T-cell (primary cell): ENCODE measurements at regions not wholly inside any gene's neighbourhood (a gene's known extent, or its start where the extent isn't known, plus 50 kb on each side); places are given as distances from the start of the nearest gene placed in this dataset.
"Not testable (repeated sequence)": the region's sequence is repeated elsewhere in the genome, so short reads cannot be mapped to it uniquely, and the experiment has no call there.

Source experiments
- ATAC-seq, 4 experiments: fragments of 200-7000 bp in 3 of 4; fragments of 150-1000 bp in 1 of 4; cut with Tn5 transposase; replicated peaks in 1 of 4; 1 replicate in 3 of 4; 2 replicates in 1 of 4; pipeline ENCODE4 v1.10.0; 2021; ENCODE audit warnings: moderate library complexity in 3 of 4, mild to moderate bottlenecking in 2 of 4, moderate number of reproducible peaks in 1 of 4
- CTCF ChIA-PET, 2 donors: fragments of 300-600 bp; sonication (Branson Sonifier 250); formaldehyde crosslinking; loops; one replicate each; lab custom pipeline; 2022; ENCODE audit warnings: antibody characterized with exemption in 2 of 2; lab: Charles Lee
- POLR2A ChIA-PET, 2 donors: fragments of 300-600 bp; sonication (Branson Sonifier 250); formaldehyde crosslinking; loops; one replicate each; lab custom pipeline; 2022; ENCODE audit warnings: antibody characterized with exemption in 2 of 2; lab: Charles Lee
- DNase-seq, 35 experiments: peaks; one replicate each; pipeline versions ENCODE4 v3.0.0 to v3.0.0-alpha.2; 2013 to 2023
- H3K27ac ChIP-seq: one replicate; pipeline ENCODE4 v1.5.1; 2013; ENCODE audit warnings: low read length
- H3K27me3 ChIP-seq, 2 experiments: replicated peaks in 1 of 2; 1 replicate in 1 of 2; 2 replicates in 1 of 2; pipeline versions ENCODE4 v1.6.1 to v1.7.0; 2013; ENCODE audit warnings: low read length in 1 of 2, mixed read lengths in 1 of 2; ENCODE audit not compliant: control insufficient read depth in 2 of 2, insufficient read depth in 2 of 2; ENCODE audit errors: extremely low read depth in 1 of 2
- H3K36me3 ChIP-seq, 2 donors: 1 replicate in 1 of 2; 2 replicates in 1 of 2; pipeline versions ENCODE4 v1.6.1 to v1.7.0; 2013; ENCODE audit warnings: low read length in 1 of 2; ENCODE audit not compliant: control insufficient read depth in 2 of 2, insufficient read depth in 1 of 2; ENCODE audit errors: extremely low read depth in 1 of 2
- H3K4me1 ChIP-seq, 2 experiments: 1 replicate in 1 of 2; 2 replicates in 1 of 2; pipeline versions ENCODE4 v1.6.1 to v1.7.0; 2013; ENCODE audit warnings: low read length in 2 of 2, mixed read lengths in 1 of 2; ENCODE audit not compliant: insufficient read depth in 2 of 2, control insufficient read depth in 1 of 2; ENCODE audit errors: extremely low read depth in 1 of 2
- H3K4me3 ChIP-seq, 2 donors: 1 replicate in 1 of 2; 2 replicates in 1 of 2; pipeline versions ENCODE4 v1.5.1 to v1.7.0; 2013; ENCODE audit warnings: mild to moderate bottlenecking in 2 of 2, low read length in 1 of 2, moderate library complexity in 1 of 2; ENCODE audit not compliant: control insufficient read depth in 1 of 2; ENCODE audit errors: extremely low read depth in 1 of 2
- H3K9me3 ChIP-seq: 2 replicates; pipeline ENCODE4 v1.7.0; 2013
- H3K27ac Mint-ChIP-seq, 2 donors: one replicate each; pipeline ENCODE4 v1.8.0; 2020 to 2021; ENCODE audit warnings: mild to moderate bottlenecking in 2 of 2, mixed read lengths in 2 of 2
- H3K27me3 Mint-ChIP-seq, 2 donors: one replicate each; pipeline ENCODE4 v1.8.0; 2021 to 2022; ENCODE audit warnings: mixed read lengths in 2 of 2
- H3K36me3 Mint-ChIP-seq: one replicate; pipeline ENCODE4 v1.8.0; 2021; ENCODE audit warnings: mixed read lengths
- H3K4me1 Mint-ChIP-seq, 3 donors: one replicate each; pipeline ENCODE4 v1.8.0; 2020 to 2022; ENCODE audit warnings: mixed read lengths in 3 of 3, mild to moderate bottlenecking in 1 of 3
- H3K4me3 Mint-ChIP-seq, 3 donors: one replicate each; pipeline ENCODE4 v1.8.0; 2020 to 2022; ENCODE audit warnings: mild to moderate bottlenecking in 3 of 3, mixed read lengths in 3 of 3, moderate library complexity in 3 of 3
- H3K9me3 Mint-ChIP-seq, 3 donors: one replicate each; pipeline ENCODE4 v1.8.0; 2020 to 2022; ENCODE audit warnings: mixed read lengths in 3 of 3
- WGBS: methylation state at CpG from one replicate; pipeline ENCODE4 v1.1.5; 2013; ENCODE audit warnings: missing lambda C conversion rate; ENCODE audit not compliant: insufficient coverage; 5-methylcytosine and 5-hydroxymethylcytosine counted together

DNA sequence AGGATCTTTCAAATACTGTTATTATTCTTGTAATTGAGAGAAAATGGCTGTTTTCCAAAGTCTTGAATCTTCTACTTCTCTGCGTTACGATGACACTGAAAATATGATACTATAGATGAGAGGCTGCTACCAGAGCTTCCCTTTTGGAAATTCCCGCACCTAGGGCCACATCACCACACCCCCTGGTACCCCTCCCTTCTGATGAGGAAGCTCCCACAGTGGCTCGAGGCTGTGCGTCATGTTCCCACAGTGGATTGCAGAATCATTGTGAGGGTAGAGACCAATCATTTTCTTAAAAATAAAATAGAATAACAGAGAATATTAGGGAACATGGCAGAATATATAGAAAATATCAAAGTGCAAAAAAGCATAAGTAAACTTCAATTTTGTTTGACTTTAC, 268.9 kb upstream of the SMIM21 start:
- peaks cover 0 to 11% of the 10 kb centered on the region in 2 donors for H3K27me3 Mint-ChIP-seq
- Histone ChIP-seq H3K4me3 (no peak overlapping the region), H3K27ac (no peak overlapping the region), H3K4me1 (no peaks in the 10 kb centered on the region), H3K36me3 (no peaks in the 10 kb centered on the region), H3K9me3 (no peaks in the 10 kb centered on the region), H3K27me3 (peaks cover 0 to 8% of the 10 kb centered on the region in 2 experiments)
- H3K4me3 Mint-ChIP-seq, result no peak overlapping the region
- CTCF ChIA-PET, result no interaction called here
- H3K36me3 Mint-ChIP-seq, result no peaks in the 10 kb centered on the region
- no peaks in the 10 kb centered on the region for H3K4me1 Mint-ChIP-seq
- no CpG with 5 or more reads among the region's 5 CpGs for WGBS
- no peak overlapping the region for H3K27ac Mint-ChIP-seq
- no peaks in the 10 kb centered on the region for H3K9me3 Mint-ChIP-seq
- ATAC-seq (no peak), DNase-seq (no peak)
- POLR2A ChIA-PET, result no interaction called here

DNA sequence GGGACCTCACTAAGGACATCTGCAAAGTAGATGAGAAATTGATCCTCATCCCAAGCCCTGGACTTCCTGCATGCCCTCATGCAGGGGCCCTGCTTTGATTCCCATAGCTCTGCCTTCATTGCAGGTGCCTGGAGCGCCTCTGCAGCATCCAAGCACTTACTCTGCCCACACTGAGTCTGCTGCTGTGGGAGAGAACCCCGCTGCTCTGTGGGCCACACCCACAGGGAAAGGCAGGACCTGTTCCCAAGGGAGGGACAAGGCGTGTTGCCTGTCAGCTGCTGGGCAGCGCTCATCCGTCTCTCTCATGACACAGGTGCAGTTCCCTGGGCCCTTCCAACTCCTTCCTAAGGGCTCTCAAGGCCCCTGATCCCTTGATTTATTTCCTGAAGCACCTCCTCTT, 266.8 kb upstream of the SMIM21 start:
- H3K27me3 ChIP-seq, result peaks cover 0 to 8% of the 10 kb centered on the region in 2 experiments
- ChIA-PET CTCF (no interaction called here), POLR2A (no interaction called here)
- Mint-ChIP-seq H3K27ac (no peak overlapping the region), H3K27me3 (peaks cover 3 to 7% of the 10 kb centered on the region in 2 donors), H3K9me3 (no peaks in the 10 kb centered on the region), H3K36me3 (no peaks in the 10 kb centered on the region), H3K4me3 (no peak overlapping the region), H3K4me1 (no peaks in the 10 kb centered on the region)
- DNase-seq (no peak), ATAC-seq (no peak)
- no peak overlapping the region for H3K4me3 ChIP-seq
- H3K4me1 ChIP-seq, result no peaks in the 10 kb centered on the region
- WGBS, result 79% methylated on average over 5 of the region's 5 CpGs
- no peaks in the 10 kb centered on the region for H3K36me3 ChIP-seq
- H3K9me3 ChIP-seq, result no peaks in the 10 kb centered on the region
- H3K27ac ChIP-seq, result no peak overlapping the region

DNA sequence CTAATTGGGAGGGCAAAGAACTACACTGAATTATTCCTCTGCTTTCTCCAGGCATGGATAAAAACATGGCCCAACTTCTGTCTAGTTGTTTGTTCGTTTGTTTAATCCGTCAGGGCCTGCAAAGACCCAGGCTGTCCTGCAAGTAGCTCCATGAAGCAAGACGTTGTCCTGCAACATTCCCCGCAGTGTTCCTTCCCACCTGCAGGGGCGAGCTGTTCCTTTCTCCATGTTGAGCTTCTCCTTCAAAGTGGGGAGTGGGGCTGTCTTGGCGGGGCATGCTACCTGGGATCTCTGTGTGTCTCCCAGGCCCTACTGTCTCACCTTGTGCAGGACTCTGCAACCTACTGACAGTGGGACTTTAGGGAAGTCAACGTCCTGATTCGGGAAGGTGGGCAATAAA, 264.0 kb upstream of the SMIM21 start:
- Mint-ChIP-seq H3K27me3 (peaks cover 3 to 7% of the 10 kb centered on the region in 2 donors), H3K36me3 (no peaks in the 10 kb centered on the region), H3K27ac (no peak overlapping the region), H3K4me3 (no peak overlapping the region), H3K4me1 (no peaks in the 10 kb centered on the region), H3K9me3 (no peaks in the 10 kb centered on the region)
- POLR2A ChIA-PET, result interaction anchor here in 1 of 2 donors (0.6 kb wide), 1 partner anchor 651 kb away, joined by 4 read pairs; no protein-coding TSS in a partner anchor
- Histone ChIP-seq H3K27ac (no peak overlapping the region), H3K9me3 (no peaks in the 10 kb centered on the region), H3K4me1 (no peaks in the 10 kb centered on the region), H3K36me3 (no peaks in the 10 kb centered on the region), H3K27me3 (peaks cover 0 to 8% of the 10 kb centered on the region in 2 experiments), H3K4me3 (no peak overlapping the region)
- WGBS, result 78% methylated on average over 2 of the region's 8 CpGs
- DNase-seq (no peak), ATAC-seq (no peak)
- CTCF ChIA-PET, result no interaction called here

DNA sequence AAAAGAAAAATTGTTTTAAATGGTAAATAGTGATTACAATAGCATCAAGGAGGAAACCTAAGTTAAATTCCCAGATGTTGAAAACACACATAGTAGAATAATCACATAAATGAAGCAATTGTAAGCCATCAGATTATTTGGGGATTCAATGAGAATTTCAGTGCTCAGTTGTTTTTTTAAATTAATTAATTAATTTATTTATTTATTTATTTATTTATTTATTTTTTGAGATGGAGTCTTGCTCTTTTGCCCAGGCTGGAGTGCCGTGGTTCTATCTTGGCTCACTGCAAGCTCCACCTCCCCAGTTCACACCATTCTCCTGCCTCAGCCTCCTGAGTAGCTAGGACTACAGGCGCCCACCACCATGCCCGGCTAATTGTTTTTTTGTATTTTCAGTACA, 262.8 kb upstream of the SMIM21 start:
- H3K4me3 ChIP-seq, H3K4me3 Mint-ChIP-seq, H3K9me3 Mint-ChIP-seq, ATAC-seq, CTCF ChIA-PET, H3K4me1 ChIP-seq, H3K27ac Mint-ChIP-seq, H3K27ac ChIP-seq, POLR2A ChIA-PET, H3K9me3 ChIP-seq, DNase-seq, H3K36me3 ChIP-seq, H3K27me3 ChIP-seq, H3K4me1 Mint-ChIP-seq, H3K36me3 Mint-ChIP-seq: not testable (repeated sequence)
- WGBS, result no CpG with 5 or more reads among the region's 3 CpGs
- H3K27me3 Mint-ChIP-seq, result peaks cover 3 to 14% of the 10 kb centered on the region in 2 donors

DNA sequence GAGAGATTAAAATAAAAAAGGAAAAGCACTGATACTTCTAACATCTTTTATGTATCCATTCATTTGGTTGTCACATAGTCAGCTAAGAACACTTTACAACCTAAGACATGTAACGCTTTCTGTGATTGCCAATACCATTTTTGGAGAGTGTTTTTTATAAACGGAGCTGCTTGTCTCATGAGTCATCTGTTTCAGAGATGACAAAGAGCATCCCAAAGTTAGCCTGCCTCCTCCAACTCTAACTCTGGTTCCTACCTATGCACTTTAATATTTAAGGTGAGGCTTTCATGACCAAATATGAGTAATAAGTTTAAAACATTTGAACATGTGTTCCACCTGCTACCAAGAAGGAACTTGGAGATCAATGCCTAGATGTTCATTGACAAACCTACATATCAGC, 260.1 kb upstream of the SMIM21 start:
- H3K4me3 ChIP-seq, result no peak overlapping the region
- no peak for DNase-seq
- ChIA-PET POLR2A (no interaction called here), CTCF (no interaction called here)
- H3K27me3 ChIP-seq, result peaks cover 0 to 3% of the 10 kb centered on the region in 2 experiments
- no peaks in the 10 kb centered on the region for H3K4me1 ChIP-seq
- no peak overlapping the region for H3K27ac Mint-ChIP-seq
- H3K36me3 ChIP-seq, result no peaks in the 10 kb centered on the region
- no peaks in the 10 kb centered on the region for H3K9me3 ChIP-seq
- H3K4me3 Mint-ChIP-seq, result no peak overlapping the region
- no peak for ATAC-seq
- no peaks in the 10 kb centered on the region for H3K36me3 Mint-ChIP-seq
- H3K27ac ChIP-seq, result no peak overlapping the region
- H3K9me3 Mint-ChIP-seq, result no peaks in the 10 kb centered on the region
- H3K4me1 Mint-ChIP-seq, result no peaks in the 10 kb centered on the region
- WGBS, result 90% methylated on average over 2 of the region's 2 CpGs
- H3K27me3 Mint-ChIP-seq, result peaks cover 3 to 7% of the 10 kb centered on the region in 2 donors

DNA sequence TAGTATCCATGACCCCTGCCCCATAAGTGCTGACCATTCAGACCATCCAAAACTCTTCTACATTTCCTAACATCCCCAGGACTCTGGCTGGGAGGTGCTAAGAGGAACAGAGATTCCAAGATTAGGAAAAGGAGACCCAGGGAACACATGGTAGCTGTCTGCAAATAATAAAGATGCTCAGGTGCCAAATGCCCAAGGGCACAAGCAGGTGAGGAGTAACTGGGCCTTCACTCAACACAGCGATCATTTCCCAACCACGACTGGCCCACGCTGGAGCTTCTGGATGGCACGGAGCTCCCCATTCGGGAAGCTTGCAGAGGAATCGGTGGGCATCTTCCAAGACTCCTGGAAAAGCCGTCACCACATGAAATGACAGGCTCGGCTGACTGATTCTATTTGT, 255.9 kb upstream of the SMIM21 start:
- Mint-ChIP-seq H3K27me3 (peaks cover 14 to 15% of the 10 kb centered on the region in 2 donors), H3K36me3 (no peaks in the 10 kb centered on the region), H3K4me1 (no peaks in the 10 kb centered on the region), H3K9me3 (no peaks in the 10 kb centered on the region), H3K27ac (no peak overlapping the region), H3K4me3 (no peak overlapping the region)
- CTCF ChIA-PET, result no interaction called here
- H3K27me3 ChIP-seq, result peaks cover 0 to 3% of the 10 kb centered on the region in 2 experiments
- POLR2A ChIA-PET, result interaction anchor here in 1 of 2 donors (0.6 kb wide), 1 partner anchor 9 kb away, joined by 3 read pairs; no protein-coding TSS in a partner anchor
- H3K4me1 ChIP-seq, result no peaks in the 10 kb centered on the region
- H3K36me3 ChIP-seq, result no peaks in the 10 kb centered on the region
- ATAC-seq, result no peak
- DNase-seq, result no peak
- no peaks in the 10 kb centered on the region for H3K9me3 ChIP-seq
- no peak overlapping the region for H3K4me3 ChIP-seq
- WGBS, result 79% methylated on average over 7 of the region's 8 CpGs
- H3K27ac ChIP-seq, result no peak overlapping the region
